Hepatocyte (in vitro differentiated cells): ENCODE measurements at regions not wholly inside any gene's neighbourhood (a gene's known extent, or its start where the extent isn't known, plus 50 kb on each side); places are given as distances from the start of the nearest gene placed in this dataset.

Experiments
- DNase-seq: peaks from one replicate; pipeline ENCODE4 v3.0.0-alpha.2; 2016; ENCODE audit warnings: low spot score
- H2AFZ ChIP-seq: fragments of 200-600 bp; sonication (generic); 2 replicates; pipeline ENCODE4 v1.6.0; 2016; ENCODE audit warnings: antibody characterized with exemption, mild to moderate bottlenecking
- H3K27ac ChIP-seq: fragments of 200-600 bp; sonication (generic); 2 replicates; pipeline ENCODE4 v1.5.1; 2016; ENCODE audit warnings: mild to moderate bottlenecking
- H3K27me3 ChIP-seq: fragments of 200-600 bp; sonication (generic); 2 replicates; pipeline ENCODE4 v1.6.1; 2016
- H3K36me3 ChIP-seq: fragments of 200-600 bp; sonication (generic); replicated peaks from 2 replicates; pipeline ENCODE4 v1.5.1; 2016; ENCODE audit warnings: low read depth; ENCODE audit not compliant: insufficient read depth
- H3K4me1 ChIP-seq: fragments of 200-600 bp; sonication (generic); 2 replicates; pipeline ENCODE4 v1.5.1; 2016; ENCODE audit warnings: mild to moderate bottlenecking, moderate library complexity; ENCODE audit not compliant: insufficient read depth
- H3K4me2 ChIP-seq: fragments of 200-600 bp; sonication (generic); 2 replicates; pipeline ENCODE4 v1.6.0; 2016
- H3K4me3 ChIP-seq: fragments of 200-600 bp; sonication (generic); 2 replicates; pipeline ENCODE4 v1.5.1; 2016; ENCODE audit warnings: mild to moderate bottlenecking
- H3K79me2 ChIP-seq: fragments of 200-600 bp; sonication (generic); 2 replicates; pipeline ENCODE4 v1.6.0; 2017; ENCODE audit warnings: mild to moderate bottlenecking
- H3K9me2 ChIP-seq: fragments of 200-600 bp; sonication (generic); replicated peaks from 2 replicates; pipeline ENCODE4 v1.6.0; 2017; ENCODE audit warnings: mild to moderate bottlenecking; ENCODE audit not compliant: insufficient read depth
- H3K9me3 ChIP-seq: fragments of 200-600 bp; sonication (generic); 2 replicates; pipeline ENCODE4 v1.5.1; 2016; ENCODE audit warnings: low read depth, mild to moderate bottlenecking
- H4K20me1 ChIP-seq: fragments of 200-600 bp; sonication (generic); 2 replicates; pipeline ENCODE4 v1.6.0; 2016; ENCODE audit warnings: mild to moderate bottlenecking; ENCODE audit not compliant: insufficient read depth, poor library complexity, severe bottlenecking
- EZH2 ChIP-seq: fragments of 200-600 bp; sonication (generic); IDR thresholded peaks from 2 replicates; pipeline ENCODE4 v1.6.1; 2016; ENCODE audit warnings: antibody characterized with exemption, mild to moderate bottlenecking, borderline replicate concordance
- EZH2phosphoT487 ChIP-seq: fragments of 200-600 bp; sonication (generic); IDR thresholded peaks from one replicate; pipeline ENCODE4 v1.6.1; 2018; ENCODE audit warnings: antibody characterized with exemption, mild to moderate bottlenecking, low read depth, moderate library complexity; ENCODE audit not compliant: unreplicated experiment, severe bottlenecking
- WGBS: methylation state at CpG from one replicate; pipeline ENCODE4 v1.1.6; 2016; ENCODE audit warnings: low lambda C conversion rate; ENCODE audit errors: missing lambda C conversion rate; 5-methylcytosine and 5-hydroxymethylcytosine counted together
- TF ChIP-seq, protein P1 (sequence below): fragments of 200-600 bp; sonication (generic); IDR thresholded peaks from 2 replicates; pipeline ENCODE4 v1.5.1; 2016; ENCODE audit warnings: antibody characterized with exemption, mild to moderate bottlenecking; ENCODE audit not compliant: poor library complexity

- 68% methylated on average over 6 of the region's 6 CpGs for WGBS
- H4K20me1 ChIP-seq: no peaks in the 10 kb centered on the region
- H3K4me3 ChIP-seq: no peak overlapping the region
- TF ChIP-seq, protein P1, sequence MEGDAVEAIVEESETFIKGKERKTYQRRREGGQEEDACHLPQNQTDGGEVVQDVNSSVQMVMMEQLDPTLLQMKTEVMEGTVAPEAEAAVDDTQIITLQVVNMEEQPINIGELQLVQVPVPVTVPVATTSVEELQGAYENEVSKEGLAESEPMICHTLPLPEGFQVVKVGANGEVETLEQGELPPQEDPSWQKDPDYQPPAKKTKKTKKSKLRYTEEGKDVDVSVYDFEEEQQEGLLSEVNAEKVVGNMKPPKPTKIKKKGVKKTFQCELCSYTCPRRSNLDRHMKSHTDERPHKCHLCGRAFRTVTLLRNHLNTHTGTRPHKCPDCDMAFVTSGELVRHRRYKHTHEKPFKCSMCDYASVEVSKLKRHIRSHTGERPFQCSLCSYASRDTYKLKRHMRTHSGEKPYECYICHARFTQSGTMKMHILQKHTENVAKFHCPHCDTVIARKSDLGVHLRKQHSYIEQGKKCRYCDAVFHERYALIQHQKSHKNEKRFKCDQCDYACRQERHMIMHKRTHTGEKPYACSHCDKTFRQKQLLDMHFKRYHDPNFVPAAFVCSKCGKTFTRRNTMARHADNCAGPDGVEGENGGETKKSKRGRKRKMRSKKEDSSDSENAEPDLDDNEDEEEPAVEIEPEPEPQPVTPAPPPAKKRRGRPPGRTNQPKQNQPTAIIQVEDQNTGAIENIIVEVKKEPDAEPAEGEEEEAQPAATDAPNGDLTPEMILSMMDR: no peak
- TF ChIP-seq EZH2 (no peak), EZH2phosphoT487 (no peak)
- no peak overlapping the region for H3K27ac ChIP-seq
- no peak overlapping the region for H2AFZ ChIP-seq
- no peaks in the 10 kb centered on the region for H3K79me2 ChIP-seq
- no peaks in the 10 kb centered on the region for H3K4me1 ChIP-seq
- no peak overlapping the region for H3K4me2 ChIP-seq
- H3K36me3 ChIP-seq: no peaks in the 10 kb centered on the region
- peaks cover 3% of the 10 kb centered on the region for H3K27me3 ChIP-seq
- no peaks in the 10 kb centered on the region for H3K9me2 ChIP-seq
- no peaks in the 10 kb centered on the region for H3K9me3 ChIP-seq
- no peak for DNase-seq
Observed at GRCh38 chr7:32415519-32415918, 74.7 kb downstream of the LSM5 start.

DNA sequence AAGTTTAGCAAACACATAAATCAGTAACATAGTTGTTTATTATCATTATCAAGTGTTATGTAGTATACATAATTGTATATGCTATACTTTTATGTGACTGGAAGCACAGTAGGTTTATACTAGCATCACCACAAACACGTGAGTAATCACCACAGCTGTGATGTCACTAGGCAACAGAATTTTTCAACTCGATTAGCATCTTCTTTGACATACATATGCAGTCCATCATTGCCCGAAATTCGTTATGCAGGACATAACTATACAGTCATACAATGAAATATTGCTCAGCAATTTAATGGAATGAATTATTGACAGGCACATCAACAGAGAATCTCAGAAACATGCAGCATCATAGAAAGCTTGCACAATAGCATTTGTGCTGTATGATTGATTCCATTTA, 77.7 kb downstream of the LSM5 start:
- no peak for TF ChIP-seq EZH2phosphoT487
- TF ChIP-seq, protein P1: no peak
- TF ChIP-seq EZH2: no peak
- Histone ChIP-seq H3K36me3 (no peaks in the 10 kb centered on the region), H3K9me2 (no peaks in the 10 kb centered on the region), H4K20me1 (no peaks in the 10 kb centered on the region), H2AFZ (no peak overlapping the region), H3K4me1 (no peaks in the 10 kb centered on the region), H3K4me2 (no peak overlapping the region), H3K79me2 (no peaks in the 10 kb centered on the region), H3K27me3 (no peaks in the 10 kb centered on the region), H3K4me3 (no peak overlapping the region), H3K9me3 (no peaks in the 10 kb centered on the region), H3K27ac (no peak overlapping the region)
- DNase-seq: no peak
- 82% methylated on average over 4 of the region's 4 CpGs for WGBS

DNA sequence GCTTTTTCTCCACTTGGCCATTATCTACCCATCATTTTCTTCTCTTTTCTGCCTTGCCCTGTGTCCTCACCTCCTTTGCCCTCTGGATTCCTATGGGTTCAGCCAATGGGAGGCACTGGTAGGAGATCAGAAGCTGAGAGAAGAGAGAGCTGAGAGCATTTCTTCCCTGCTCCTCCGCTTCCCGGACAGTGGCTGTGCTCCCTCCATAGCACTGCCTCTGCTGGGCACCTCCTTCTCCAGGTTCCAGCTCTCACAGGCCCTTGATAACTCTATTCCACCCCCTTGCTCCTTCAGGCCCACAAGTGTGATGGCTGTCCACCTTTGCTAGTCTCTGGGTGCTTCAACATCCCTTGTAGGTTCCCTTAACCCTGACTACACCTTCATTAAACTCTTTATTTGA, 79.6 kb downstream of the LSM5 start:
- Histone ChIP-seq H3K27ac (no peak overlapping the region), H2AFZ (no peak overlapping the region), H3K9me3 (no peaks in the 10 kb centered on the region), H3K9me2 (no peaks in the 10 kb centered on the region), H3K4me2 (no peak overlapping the region), H3K79me2 (no peaks in the 10 kb centered on the region), H3K4me3 (no peak overlapping the region), H4K20me1 (no peaks in the 10 kb centered on the region), H3K36me3 (no peaks in the 10 kb centered on the region), H3K4me1 (no peaks in the 10 kb centered on the region), H3K27me3 (no peaks in the 10 kb centered on the region)
- 93% methylated on average over 2 of the region's 2 CpGs for WGBS
- no peak for DNase-seq
- TF ChIP-seq EZH2phosphoT487 (no peak), EZH2 (no peak)
- TF ChIP-seq, protein P1: no peak

DNA sequence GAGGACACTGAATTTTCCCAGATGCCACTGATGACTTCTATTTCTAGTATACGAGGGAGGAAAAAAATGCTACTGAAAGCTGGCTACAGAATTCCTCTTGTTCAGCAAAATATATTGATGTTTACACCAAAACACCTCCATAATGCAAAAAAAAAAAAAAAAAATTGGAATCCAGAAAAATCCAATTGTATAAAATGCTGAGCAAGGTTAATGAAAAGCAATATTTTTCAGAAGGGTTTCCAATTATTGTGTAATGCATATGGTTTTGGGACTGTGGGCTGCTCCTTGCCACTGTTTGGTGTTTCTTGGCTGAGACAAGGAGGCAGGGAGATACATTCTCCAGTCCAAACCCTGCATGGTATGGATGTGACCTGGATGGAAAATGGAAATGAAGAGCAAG, 83.8 kb downstream of the LSM5 start:
- Histone ChIP-seq H3K4me1 (no peaks in the 10 kb centered on the region), H4K20me1 (no peaks in the 10 kb centered on the region), H3K4me2 (no peak overlapping the region), H3K79me2 (no peaks in the 10 kb centered on the region), H2AFZ (no peak overlapping the region), H3K9me2 (no peaks in the 10 kb centered on the region), H3K4me3 (no peak overlapping the region), H3K36me3 (no peaks in the 10 kb centered on the region), H3K27me3 (no peaks in the 10 kb centered on the region), H3K9me3 (no peaks in the 10 kb centered on the region), H3K27ac (no peak overlapping the region)
- 0% methylated on average over 1 of the region's 1 CpG for WGBS
- no peak for DNase-seq
- TF ChIP-seq, protein P1: no peak
- TF ChIP-seq EZH2: no peak
- no peak for TF ChIP-seq EZH2phosphoT487
